Neural cell (in vitro differentiated cells): ENCODE measurements at regions not wholly inside any gene's neighbourhood (a gene's known extent, or its start where the extent isn't known, plus 50 kb on each side); places are given as distances from the start of the nearest gene placed in this dataset.
"Not testable (repeated sequence)": the region's sequence is repeated elsewhere in the genome, so short reads cannot be mapped to it uniquely, and the experiment has no call there.

Source experiments
- EP300 ChIP-seq: fragments of 450-650 bp; conservative IDR thresholded peaks from 2 replicates; pipeline ENCODE4 v1.6.1; 2014; ENCODE audit warnings: antibody characterized with exemption, mild to moderate bottlenecking, moderate library complexity; ENCODE audit not compliant: poor library complexity, severe bottlenecking
- EZH2 ChIP-seq: fragments of 200-600, 300-800 bp; shearing (Covaris generic), sonication (generic); IDR thresholded peaks from 2 replicates; pipeline ENCODE4 v1.6.1; 2014; ENCODE audit warnings: antibody characterized with exemption, low read length, borderline replicate concordance, mild to moderate bottlenecking; ENCODE audit not compliant: insufficient read depth, poor library complexity, severe bottlenecking
- MXI1 ChIP-seq: fragments of 450-650 bp; conservative IDR thresholded peaks from 2 replicates; pipeline ENCODE4 v1.6.1; 2014; ENCODE audit warnings: antibody characterized with exemption, mild to moderate bottlenecking; ENCODE audit not compliant: poor library complexity, severe bottlenecking
- POLR2AphosphoS5 ChIP-seq: IDR thresholded peaks from 2 replicates; pipeline ENCODE4 v1.6.1; 2012
- RAD21 ChIP-seq: fragments of 450-650 bp; conservative IDR thresholded peaks from 2 replicates; pipeline ENCODE4 v1.6.1; 2014; ENCODE audit warnings: antibody characterized with exemption, mild to moderate bottlenecking, moderate library complexity
- TAF1 ChIP-seq: IDR thresholded peaks from 2 replicates; pipeline ENCODE4 v1.6.1; 2012; ENCODE audit warnings: low read depth
- TF ChIP-seq, protein P1 (sequence below): fragments of 450-650 bp; IDR thresholded peaks from 2 replicates; pipeline ENCODE4 v1.5.1; 2014; ENCODE audit warnings: antibody characterized with exemption, mild to moderate bottlenecking, moderate library complexity; ENCODE audit not compliant: poor library complexity, severe bottlenecking

DNA sequence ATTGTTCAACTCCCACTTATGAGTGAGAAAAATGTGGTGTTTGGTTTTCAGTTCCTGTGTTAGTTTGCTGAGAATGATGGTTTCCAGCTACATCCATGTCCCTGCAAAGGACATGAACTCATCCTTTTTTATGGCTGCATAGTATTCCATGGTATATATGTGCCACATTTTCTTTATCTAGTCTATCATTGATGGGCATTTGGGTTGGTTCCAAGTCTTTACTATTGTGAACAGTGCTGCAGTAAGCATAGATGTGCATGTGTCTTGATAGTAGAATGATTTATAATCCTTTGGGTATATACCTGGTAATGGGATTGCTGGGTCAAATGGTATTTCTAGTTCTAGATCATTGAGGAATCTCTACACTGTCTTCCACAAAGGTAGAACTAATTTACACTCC is 613.0 kb upstream of the MIR17HG start:
- TF ChIP-seq MXI1, RAD21, POLR2AphosphoS5, TAF1, EP300, EZH2: not testable (repeated sequence)
- TF ChIP-seq, protein P1, sequence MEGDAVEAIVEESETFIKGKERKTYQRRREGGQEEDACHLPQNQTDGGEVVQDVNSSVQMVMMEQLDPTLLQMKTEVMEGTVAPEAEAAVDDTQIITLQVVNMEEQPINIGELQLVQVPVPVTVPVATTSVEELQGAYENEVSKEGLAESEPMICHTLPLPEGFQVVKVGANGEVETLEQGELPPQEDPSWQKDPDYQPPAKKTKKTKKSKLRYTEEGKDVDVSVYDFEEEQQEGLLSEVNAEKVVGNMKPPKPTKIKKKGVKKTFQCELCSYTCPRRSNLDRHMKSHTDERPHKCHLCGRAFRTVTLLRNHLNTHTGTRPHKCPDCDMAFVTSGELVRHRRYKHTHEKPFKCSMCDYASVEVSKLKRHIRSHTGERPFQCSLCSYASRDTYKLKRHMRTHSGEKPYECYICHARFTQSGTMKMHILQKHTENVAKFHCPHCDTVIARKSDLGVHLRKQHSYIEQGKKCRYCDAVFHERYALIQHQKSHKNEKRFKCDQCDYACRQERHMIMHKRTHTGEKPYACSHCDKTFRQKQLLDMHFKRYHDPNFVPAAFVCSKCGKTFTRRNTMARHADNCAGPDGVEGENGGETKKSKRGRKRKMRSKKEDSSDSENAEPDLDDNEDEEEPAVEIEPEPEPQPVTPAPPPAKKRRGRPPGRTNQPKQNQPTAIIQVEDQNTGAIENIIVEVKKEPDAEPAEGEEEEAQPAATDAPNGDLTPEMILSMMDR, result not testable (repeated sequence)
